ENCODE measurements at regions not wholly inside any gene's neighbourhood (a gene's known extent, or its start where the extent isn't known, plus 50 kb on each side); places are given as distances from the start of the nearest gene placed in this dataset.

DNA sequence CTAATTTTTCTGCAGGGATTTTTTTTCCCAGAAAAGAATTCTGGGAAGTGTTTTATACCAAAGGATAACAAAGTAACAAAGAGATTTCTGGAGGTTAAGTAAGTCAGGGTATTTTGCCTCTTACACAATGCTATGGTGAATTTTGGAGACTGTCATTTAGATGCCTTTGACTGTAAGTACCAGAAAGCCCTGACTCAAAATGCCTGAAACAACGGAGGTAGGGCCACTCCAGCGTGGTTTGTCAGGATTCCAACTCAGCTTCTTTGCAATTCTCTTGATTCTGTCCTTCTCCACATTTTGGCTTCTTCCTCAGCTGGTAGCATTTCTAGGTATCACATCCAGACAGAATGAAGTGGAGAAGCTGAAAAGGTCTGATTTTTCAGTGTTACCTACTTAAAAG, 106.5 kb downstream of the UCHL5 start:
- Mint-ChIP-seq H3K27me3 (peaks cover 0 to 4% of the 10 kb centered on the region in 2 donors), H3K27ac (no peak overlapping the region), H3K4me1 (no peaks in the 10 kb centered on the region), H3K4me3 (no peak overlapping the region), H3K36me3 (peaks cover 10 to 19% (median 13%) of the 10 kb centered on the region in 3 donors), H3K9me3 (no peaks in the 10 kb centered on the region)
- no peaks in the 10 kb centered on the region for H3K36me3 ChIP-seq (ENCODE audit: insufficient read depth, low read length)
- DNase-seq, result no peak
- no peak overlapping the region for H3K27ac ChIP-seq (ENCODE audit: low read depth, low read length)
- CTCF ChIA-PET, result no interaction called here
- no peaks in the 10 kb centered on the region for H3K27me3 ChIP-seq (ENCODE audit: insufficient read depth, low read length, poor library complexity, severe bottlenecking)
- H3K4me1 ChIP-seq (ENCODE audit: insufficient read depth, low read length), result no peaks in the 10 kb centered on the region
- no peaks in the 10 kb centered on the region for H3K9me3 ChIP-seq (ENCODE audit: low read length)
- POLR2A ChIA-PET, result no interaction called here
- H3K4me3 ChIP-seq (ENCODE audit: low read length), result no peak overlapping the region

DNA sequence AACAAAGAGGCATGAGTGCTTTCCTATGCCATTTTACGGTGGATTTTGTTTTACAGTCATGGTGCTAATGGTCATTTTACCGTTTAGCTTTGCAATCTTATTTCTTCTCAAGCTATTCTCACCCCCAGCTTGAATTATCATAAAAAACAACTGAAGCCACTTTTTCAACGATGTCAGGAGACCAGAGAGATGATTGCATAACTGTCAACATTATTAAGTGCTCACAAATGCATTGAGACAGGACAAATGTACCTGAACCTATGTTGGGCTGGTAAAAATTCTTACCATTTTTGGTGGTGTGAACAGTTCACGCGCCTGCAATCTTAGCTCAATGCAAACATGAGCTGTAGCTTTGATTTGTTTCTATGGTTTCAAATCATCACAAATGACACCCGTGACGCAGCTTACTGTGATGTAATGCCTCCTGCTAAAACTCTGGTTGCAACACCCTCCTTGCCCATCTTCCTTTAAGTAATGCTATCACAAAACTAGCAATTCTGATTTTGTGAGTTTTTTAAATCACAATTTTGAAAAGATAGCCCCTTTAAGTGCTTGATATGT, 104.4 kb downstream of the UCHL5 start:
- Mint-ChIP-seq H3K36me3 (peaks cover 9 to 19% (median 13%) of the 10 kb centered on the region in 3 donors), H3K9me3 (no peaks in the 10 kb centered on the region), H3K4me1 (no peaks in the 10 kb centered on the region), H3K27ac (no peak overlapping the region), H3K4me3 (no peak overlapping the region), H3K27me3 (peaks cover 0 to 4% of the 10 kb centered on the region in 2 donors)
- Histone ChIP-seq H3K27ac (ENCODE audit: low read depth, low read length) (no peak overlapping the region), H3K4me1 (ENCODE audit: insufficient read depth, low read length) (no peaks in the 10 kb centered on the region), H3K4me3 (ENCODE audit: low read length) (no peak overlapping the region), H3K27me3 (ENCODE audit: insufficient read depth, low read length, poor library complexity, severe bottlenecking) (no peaks in the 10 kb centered on the region), H3K36me3 (ENCODE audit: insufficient read depth, low read length) (no peaks in the 10 kb centered on the region), H3K9me3 (ENCODE audit: low read length) (no peaks in the 10 kb centered on the region)
- ChIA-PET POLR2A (no interaction called here), CTCF (no interaction called here)
- DNase-seq, result no peak

DNA sequence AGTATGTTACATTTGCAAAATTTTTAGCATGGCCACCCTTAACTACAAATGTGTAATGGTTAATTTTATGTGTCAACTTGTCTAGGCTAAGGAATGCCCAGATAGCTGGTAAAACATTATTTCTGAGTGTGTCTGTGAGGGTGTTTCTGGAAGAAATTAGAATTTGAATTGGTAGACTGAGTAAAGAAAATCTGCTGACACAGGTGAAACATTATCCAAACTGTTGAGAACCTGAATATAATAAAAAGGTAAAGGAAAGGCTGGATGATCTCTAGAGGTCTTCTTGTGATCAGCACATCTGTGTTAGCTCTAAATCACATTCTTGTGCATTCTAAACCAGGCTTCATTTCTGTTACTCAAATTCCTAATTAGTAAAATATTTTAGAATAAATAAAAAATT, 100.8 kb downstream of the UCHL5 start:
- Histone ChIP-seq H3K4me1 (ENCODE audit: insufficient read depth, low read length) (no peaks in the 10 kb centered on the region), H3K9me3 (ENCODE audit: low read length) (no peaks in the 10 kb centered on the region), H3K27me3 (ENCODE audit: insufficient read depth, low read length, poor library complexity, severe bottlenecking) (no peaks in the 10 kb centered on the region), H3K27ac (ENCODE audit: low read depth, low read length) (no peak overlapping the region), H3K4me3 (ENCODE audit: low read length) (no peak overlapping the region), H3K36me3 (ENCODE audit: insufficient read depth, low read length) (no peaks in the 10 kb centered on the region)
- ChIA-PET POLR2A (no interaction called here), CTCF (no interaction called here)
- Mint-ChIP-seq H3K4me1 (peaks cover 2 to 9% (median 8%) of the 10 kb centered on the region in 3 donors), H3K27ac (no peak overlapping the region), H3K27me3 (peaks cover 0 to under 1% of the 10 kb centered on the region in 2 donors), H3K9me3 (no peaks in the 10 kb centered on the region), H3K36me3 (peaks cover 4 to 22% (median 12%) of the 10 kb centered on the region in 3 donors), H3K4me3 (no peak overlapping the region)
- no peak for DNase-seq

DNA sequence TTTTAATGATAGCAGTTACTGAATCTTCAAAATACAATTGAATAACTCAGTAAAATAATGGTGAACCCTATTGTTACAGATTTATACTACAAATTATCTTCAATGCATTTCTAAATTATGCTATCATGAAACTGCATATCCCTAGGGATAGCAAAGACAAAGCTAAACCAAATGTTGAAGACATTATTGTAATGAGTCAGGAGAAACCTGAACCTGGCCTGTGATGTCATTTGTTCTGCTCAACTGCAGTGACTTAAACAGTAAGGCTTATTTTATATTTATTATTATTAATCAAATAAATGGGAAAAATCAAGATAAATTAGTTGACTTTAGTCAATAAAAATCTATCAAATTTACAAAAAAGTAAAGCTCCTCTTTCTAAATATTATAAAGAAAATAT, 100.3 kb downstream of the UCHL5 start:
- CTCF ChIA-PET, result no interaction called here
- no peak for DNase-seq
- H3K4me3 ChIP-seq (ENCODE audit: low read length), result no peak overlapping the region
- no peaks in the 10 kb centered on the region for H3K27me3 Mint-ChIP-seq
- H3K36me3 Mint-ChIP-seq, result peaks cover 4 to 20% (median 10%) of the 10 kb centered on the region in 3 donors
- no peak overlapping the region for H3K27ac Mint-ChIP-seq
- no peaks in the 10 kb centered on the region for H3K4me1 ChIP-seq (ENCODE audit: insufficient read depth, low read length)
- H3K9me3 Mint-ChIP-seq, result no peaks in the 10 kb centered on the region
- no peaks in the 10 kb centered on the region for H3K27me3 ChIP-seq (ENCODE audit: insufficient read depth, low read length, poor library complexity, severe bottlenecking)
- no peak overlapping the region for H3K27ac ChIP-seq (ENCODE audit: low read depth, low read length)
- H3K36me3 ChIP-seq (ENCODE audit: insufficient read depth, low read length), result no peaks in the 10 kb centered on the region
- peaks cover 2 to 9% (median 8%) of the 10 kb centered on the region in 3 donors for H3K4me1 Mint-ChIP-seq
- POLR2A ChIA-PET, result no interaction called here
- no peaks in the 10 kb centered on the region for H3K9me3 ChIP-seq (ENCODE audit: low read length)
- no peak overlapping the region for H3K4me3 Mint-ChIP-seq

DNA sequence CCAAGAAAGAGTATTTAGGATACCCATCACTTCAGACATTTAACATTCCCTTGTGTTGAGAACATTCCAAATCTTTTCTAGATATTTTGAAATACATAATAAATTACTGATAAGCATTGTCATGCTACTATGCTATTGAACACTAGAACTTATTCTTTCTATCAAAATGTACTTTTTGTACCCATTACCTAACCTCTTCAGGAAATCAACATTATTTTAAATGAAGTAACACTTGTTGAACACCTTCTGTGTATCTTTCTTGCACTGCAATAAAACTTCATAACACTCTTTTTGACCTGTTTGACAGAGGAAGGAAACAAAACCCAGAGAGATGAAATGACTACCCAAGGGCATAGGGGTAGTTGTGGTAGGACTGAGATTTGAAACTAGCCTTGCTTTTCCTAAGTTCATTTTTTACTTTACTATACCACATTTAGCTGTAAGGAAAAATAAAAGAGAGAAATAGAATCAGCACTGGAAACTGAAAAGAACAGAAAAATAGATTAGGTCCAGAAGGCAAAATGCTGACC, 99.4 kb downstream of the UCHL5 start:
- H3K4me1 Mint-ChIP-seq, result peaks cover 2 to 9% (median 8%) of the 10 kb centered on the region in 3 donors
- POLR2A ChIA-PET, result no interaction called here
- no peaks in the 10 kb centered on the region for H3K36me3 ChIP-seq (ENCODE audit: insufficient read depth, low read length)

More for the DNA sequence above, 99.4 kb downstream of the UCHL5 start:
- Mint-ChIP-seq H3K9me3 (no peaks in the 10 kb centered on the region), H3K27me3 (no peaks in the 10 kb centered on the region), H3K27ac (no peak overlapping the region), H3K4me3 (no peak overlapping the region), H3K36me3 (peaks cover 2 to 21% (median 10%) of the 10 kb centered on the region in 3 donors)
- no peaks in the 10 kb centered on the region for H3K4me1 ChIP-seq (ENCODE audit: insufficient read depth, low read length)
- H3K27ac ChIP-seq (ENCODE audit: low read depth, low read length), result no peak overlapping the region
- no peak overlapping the region for H3K4me3 ChIP-seq (ENCODE audit: low read length)
- no peaks in the 10 kb centered on the region for H3K27me3 ChIP-seq (ENCODE audit: insufficient read depth, low read length, poor library complexity, severe bottlenecking)
- no peaks in the 10 kb centered on the region for H3K9me3 ChIP-seq (ENCODE audit: low read length)
- no peak for DNase-seq
- CTCF ChIA-PET, result no interaction called here
